Endothelial cell of umbilical vein (primary cell): ENCODE measurements at regions not wholly inside any gene's neighbourhood (a gene's known extent, or its start where the extent isn't known, plus 50 kb on each side); places are given as distances from the start of the nearest gene placed in this dataset.

ENCODE experiments used
- BruUV-seq: library from RNA; stranded (reverse); fragments of 400-500 nt; replicated peaks from 2 replicates; lab custom pipeline; 2021; lab: Mats Ljungman, UMichigan
- CTCF ChIA-PET: fragments of 300-600, 350-600 bp; sonication (Branson Sonifier 250); formaldehyde crosslinking; loops from one replicate; lab custom pipeline; 2021; ENCODE audit warnings: antibody characterized with exemption, inconsistent platforms; lab: Charles Lee
- POLR2A ChIA-PET: fragments of 300-600, 350-600 bp; sonication (Branson Sonifier 250); formaldehyde crosslinking; loops from one replicate; lab custom pipeline; 2021; ENCODE audit warnings: antibody characterized with exemption, inconsistent platforms; lab: Charles Lee
- DNase-seq: peaks from one replicate; pipeline ENCODE4 v3.0.0-alpha.2; 2011; ENCODE audit warnings: low read depth, low spot score
- FAIRE-seq: peaks from 2 replicates; lab custom pipeline; 2011; peaks lifted over from hg19 to GRCh38; lab: Jason Lieb, UNC
- H2AFZ ChIP-seq: 2 replicates; pipeline ENCODE4 v1.6.0; 2012; ENCODE audit warnings: low read depth, low read length, control low read depth, inconsistent platforms
- H3K27ac ChIP-seq: 2 replicates; pipeline ENCODE4 v1.5.1; 2011; ENCODE audit warnings: low read depth, mild to moderate bottlenecking, control low read depth, low read length, moderate library complexity; ENCODE audit not compliant: insufficient read depth
- H3K27me3 ChIP-seq, 2 experiments: 2 replicates each; pipeline versions ENCODE4 v1.6.0 to v1.6.1; 2011; ENCODE audit warnings: low read length in 2 of 2, mixed read lengths in 1 of 2; ENCODE audit not compliant: control insufficient read depth in 2 of 2, insufficient read depth in 2 of 2
- H3K36me3 ChIP-seq, 2 experiments: 2 replicates in 1 of 2; 3 replicates in 1 of 2; pipeline ENCODE4 v1.5.1; 2011; ENCODE audit warnings: low read length in 2 of 2, mild to moderate bottlenecking in 1 of 2, moderate library complexity in 1 of 2; ENCODE audit not compliant: control insufficient read depth in 2 of 2, insufficient read depth in 2 of 2; ENCODE audit errors: extremely low read depth in 1 of 2
- H3K4me1 ChIP-seq: 3 replicates; pipeline ENCODE4 v1.5.1; 2011; ENCODE audit warnings: mild to moderate bottlenecking, low read length; ENCODE audit not compliant: control insufficient read depth, insufficient read depth; ENCODE audit errors: extremely low read depth
- H3K4me2 ChIP-seq: 2 replicates; pipeline ENCODE4 v1.6.1; 2011; ENCODE audit warnings: low read length, control low read depth, mixed read lengths; ENCODE audit not compliant: insufficient read depth
- H3K4me3 ChIP-seq, 3 experiments: fragments of 200-600 bp in 1 of 3; sonication (generic), shearing (Covaris generic) in 1 of 3; replicated peaks in 1 of 3; 2 replicates each; pipeline ENCODE4 v1.5.1; 2011 to 2016; ENCODE audit warnings: control low read depth in 3 of 3, low read length in 3 of 3, mild to moderate bottlenecking in 2 of 3, inconsistent platforms in 1 of 3, low read depth in 1 of 3, moderate library complexity in 1 of 3; ENCODE audit not compliant: insufficient read depth in 1 of 3
- H3K79me2 ChIP-seq: 2 replicates; pipeline ENCODE4 v1.6.0; 2012; ENCODE audit warnings: low read length, inconsistent platforms; ENCODE audit not compliant: control insufficient read depth, insufficient read depth
- H3K9ac ChIP-seq: replicated peaks from 2 replicates; pipeline ENCODE3; 2011; ENCODE audit warnings: low read length, control low read depth; ENCODE audit not compliant: insufficient read depth; ENCODE audit errors: extremely low read depth
- H3K9me1 ChIP-seq: replicated peaks from 3 replicates; pipeline ENCODE4 v1.6.0; 2011; ENCODE audit warnings: mild to moderate bottlenecking, low read length; ENCODE audit not compliant: control insufficient read depth, insufficient read depth; ENCODE audit errors: extremely low read depth
- H3K9me3 ChIP-seq: replicated peaks from 2 replicates; pipeline ENCODE4 v1.5.1; 2012; ENCODE audit warnings: low read length, inconsistent platforms; ENCODE audit not compliant: control insufficient read depth, insufficient read depth
- H4K20me1 ChIP-seq: replicated peaks from 2 replicates; pipeline ENCODE3; 2011; ENCODE audit warnings: mild to moderate bottlenecking, low read length; ENCODE audit not compliant: control insufficient read depth, insufficient read depth; ENCODE audit errors: extremely low read depth
- EZH2 ChIP-seq: IDR thresholded peaks from 2 replicates; pipeline ENCODE4 v1.6.1; 2012; ENCODE audit warnings: borderline replicate concordance, low read depth, mild to moderate bottlenecking, moderate library complexity, low read length, inconsistent platforms; ENCODE audit not compliant: severe bottlenecking
- FOS ChIP-seq: IDR thresholded peaks from 2 replicates; pipeline ENCODE4 v1.6.1; 2011; ENCODE audit warnings: mild to moderate bottlenecking, low read length, moderate library complexity, borderline replicate concordance; ENCODE audit not compliant: insufficient read depth
- GATA2 ChIP-seq: IDR thresholded peaks from 2 replicates; pipeline ENCODE4 v1.7.0; 2011; ENCODE audit warnings: low read depth, mild to moderate bottlenecking, moderate library complexity, mixed read lengths, low read length; ENCODE audit not compliant: insufficient read length, insufficient read depth
- JUN ChIP-seq: IDR thresholded peaks from 2 replicates; pipeline ENCODE4 v1.6.1; 2011; ENCODE audit warnings: borderline replicate concordance, low read depth; ENCODE audit not compliant: insufficient read length, insufficient read depth
- MYC ChIP-seq: IDR thresholded peaks from one replicate; pipeline ENCODE4 v1.6.1; 2011; ENCODE audit warnings: mild to moderate bottlenecking, low read depth, low read length
- POLR2A ChIP-seq: IDR thresholded peaks from 2 replicates; pipeline ENCODE4 v1.6.1; 2012; ENCODE audit warnings: low read depth, mild to moderate bottlenecking, control low read depth, low read length
- POLR2AphosphoS5 ChIP-seq: IDR thresholded peaks from 2 replicates; pipeline ENCODE4 v1.6.1; 2012; ENCODE audit warnings: low read depth, mild to moderate bottlenecking, control low read depth, low read length, moderate library complexity; ENCODE audit not compliant: insufficient read depth
- dilution Hi-C: fragments of 300-500 bp; cut with MboI; formaldehyde crosslinking; loops from one replicate; pipeline ENCODE4 v1.15.0; 2019; ENCODE audit warnings: low sequenced_read_pairs; ENCODE audit not compliant: extremely low pct_ligation_motif_present
- intact Hi-C: fragments of 100-400 bp; cut with micrococcal nuclease; formaldehyde crosslinking; loops from one replicate; pipeline ENCODE4 v1.10.0; 2022
- TF ChIP-seq, protein P1 (sequence below): IDR thresholded peaks from 2 replicates; pipeline ENCODE4 v1.6.1; 2011; ENCODE audit not compliant: insufficient read depth, insufficient read length
- TF ChIP-seq, protein P2 (sequence below), 2 donors: IDR thresholded peaks; 1 replicate in 1 of 2; 2 replicates in 1 of 2; pipeline ENCODE4 v1.5.1; 2011; ENCODE audit warnings: low read length in 2 of 2, mild to moderate bottlenecking in 2 of 2, moderate library complexity in 2 of 2, control low read depth in 1 of 2, inconsistent platforms in 1 of 2, low read depth in 1 of 2; ENCODE audit not compliant: insufficient read depth in 1 of 2; ENCODE audit errors: extremely low read depth in 1 of 2

DNA sequence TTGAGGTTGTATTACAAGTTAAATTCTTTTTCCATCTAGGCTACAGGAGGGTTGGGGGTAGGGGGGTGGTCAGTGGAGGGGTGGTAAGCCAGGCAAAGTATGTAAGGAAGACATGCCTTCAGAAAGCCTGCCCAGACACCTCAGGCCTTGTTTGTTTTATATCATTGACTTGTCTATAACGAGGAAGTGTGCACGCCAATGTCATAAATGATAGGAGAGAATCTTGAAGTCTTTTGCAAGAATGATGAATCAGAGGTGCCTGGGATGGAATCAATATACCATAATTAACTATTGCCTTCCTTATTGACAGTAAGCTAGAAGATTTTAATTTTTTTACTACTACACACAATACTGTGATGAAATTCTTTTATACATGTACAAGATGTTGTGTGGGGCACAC is 90.7 kb downstream of the SEC61B start:
- intact Hi-C loops (no loop called here), dilution Hi-C loops (no loop called here)
- Histone ChIP-seq H3K9ac (no peak overlapping the region), H3K27me3 (peaks cover 5 to 8% of the 10 kb centered on the region in 2 experiments), H3K27ac (no peak overlapping the region), H3K4me1 (no peaks in the 10 kb centered on the region), H2AFZ (no peak overlapping the region), H4K20me1 (no peaks in the 10 kb centered on the region), H3K4me2 (no peak overlapping the region), H3K4me3 (no peak overlapping the region), H3K9me1 (no peaks in the 10 kb centered on the region), H3K9me3 (no peaks in the 10 kb centered on the region), H3K79me2 (no peaks in the 10 kb centered on the region), H3K36me3 (no peaks in the 10 kb centered on the region)
- TF ChIP-seq FOS = no peak
- TF ChIP-seq, protein P1, sequence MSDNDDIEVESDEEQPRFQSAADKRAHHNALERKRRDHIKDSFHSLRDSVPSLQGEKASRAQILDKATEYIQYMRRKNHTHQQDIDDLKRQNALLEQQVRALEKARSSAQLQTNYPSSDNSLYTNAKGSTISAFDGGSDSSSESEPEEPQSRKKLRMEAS = no peak
- no peak for TF ChIP-seq EZH2
- TF ChIP-seq, protein P2, sequence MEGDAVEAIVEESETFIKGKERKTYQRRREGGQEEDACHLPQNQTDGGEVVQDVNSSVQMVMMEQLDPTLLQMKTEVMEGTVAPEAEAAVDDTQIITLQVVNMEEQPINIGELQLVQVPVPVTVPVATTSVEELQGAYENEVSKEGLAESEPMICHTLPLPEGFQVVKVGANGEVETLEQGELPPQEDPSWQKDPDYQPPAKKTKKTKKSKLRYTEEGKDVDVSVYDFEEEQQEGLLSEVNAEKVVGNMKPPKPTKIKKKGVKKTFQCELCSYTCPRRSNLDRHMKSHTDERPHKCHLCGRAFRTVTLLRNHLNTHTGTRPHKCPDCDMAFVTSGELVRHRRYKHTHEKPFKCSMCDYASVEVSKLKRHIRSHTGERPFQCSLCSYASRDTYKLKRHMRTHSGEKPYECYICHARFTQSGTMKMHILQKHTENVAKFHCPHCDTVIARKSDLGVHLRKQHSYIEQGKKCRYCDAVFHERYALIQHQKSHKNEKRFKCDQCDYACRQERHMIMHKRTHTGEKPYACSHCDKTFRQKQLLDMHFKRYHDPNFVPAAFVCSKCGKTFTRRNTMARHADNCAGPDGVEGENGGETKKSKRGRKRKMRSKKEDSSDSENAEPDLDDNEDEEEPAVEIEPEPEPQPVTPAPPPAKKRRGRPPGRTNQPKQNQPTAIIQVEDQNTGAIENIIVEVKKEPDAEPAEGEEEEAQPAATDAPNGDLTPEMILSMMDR (IDR thresholded peaks at IDR 0.05; ENCODE audit: extremely low read depth in 1 of 2, insufficient read depth in 1 of 2, low read depth in 1 of 2, low read length in 2 of 2) = no peak
- no peak for TF ChIP-seq POLR2AphosphoS5
- TF ChIP-seq JUN = no peak
- no peak for TF ChIP-seq MYC
- no peak for TF ChIP-seq POLR2A
- TF ChIP-seq GATA2 = no peak
- DNase-seq = no peak
- BruUV-seq = no TSS peak
- ChIA-PET CTCF (no interaction called here), POLR2A (no interaction called here)
- no peak for FAIRE-seq
